GM18867 (cell line): ENCODE measurements at regions not wholly inside any gene's neighbourhood (a gene's known extent, or its start where the extent isn't known, plus 50 kb on each side); places are given as distances from the start of the nearest gene placed in this dataset.
"Not testable (repeated sequence)": the region's sequence is repeated elsewhere in the genome, so short reads cannot be mapped to it uniquely, and the experiment has no call there.

Source experiments
- ATAC-seq: cut with Tn5 transposase; IDR thresholded peaks from one replicate; pipeline ENCODE4 v1.9.1; 2021; ENCODE audit warnings: mild to moderate bottlenecking, moderate library complexity; ENCODE audit not compliant: unreplicated experiment

- ATAC-seq = no peak
Measured at GRCh38 chr2:7368211-7368610, 451.0 kb downstream of the RNF144A start.

- no peak for ATAC-seq
Measured at GRCh38 chr2:7373156-7373555, 455.9 kb downstream of the RNF144A start.

GRCh38 chr2:7375901-7376300, 458.7 kb downstream of the RNF144A start:
- no peak for ATAC-seq

GRCh38 chr2:7377916-7378569, 460.8 kb downstream of the RNF144A start:
- ATAC-seq = no peak

- no peak for ATAC-seq
Measured at GRCh38 chr2:7378591-7378990, 461.4 kb downstream of the RNF144A start.

GRCh38 chr2:7379799-7380198, 462.6 kb downstream of the RNF144A start:
- ATAC-seq = no peak

- ATAC-seq = no peak
Measured at GRCh38 chr2:7384773-7385349, 467.6 kb downstream of the RNF144A start.

- ATAC-seq = not testable (repeated sequence)
Measured at GRCh38 chr2:7390311-7390710, 473.1 kb downstream of the RNF144A start.

GRCh38 chr2:7392076-7392787, 475.0 kb downstream of the RNF144A start:
- no peak for ATAC-seq

GRCh38 chr2:7394195-7394594, 477.0 kb downstream of the RNF144A start:
- ATAC-seq = no peak

- no peak for ATAC-seq
Measured at GRCh38 chr2:7400628-7401027, 483.4 kb downstream of the RNF144A start.

GRCh38 chr2:7403092-7403775, 486.0 kb downstream of the RNF144A start:
- ATAC-seq = no peak

- no peak for ATAC-seq
Measured at GRCh38 chr2:7405861-7406715, 488.9 kb downstream of the RNF144A start.

GRCh38 chr2:7407001-7407400, 489.8 kb downstream of the RNF144A start:
- ATAC-seq = no peak

- no peak for ATAC-seq
Measured at GRCh38 chr2:7407906-7408680, 490.9 kb downstream of the RNF144A start.

GRCh38 chr2:7411691-7412090, 494.5 kb downstream of the RNF144A start:
- no peak for ATAC-seq

GRCh38 chr2:7417845-7418742, 500.9 kb downstream of the RNF144A start:
- no peak for ATAC-seq

- no peak for ATAC-seq
Measured at GRCh38 chr2:7419186-7419585, 502.0 kb downstream of the RNF144A start.

- no peak for ATAC-seq
Measured at GRCh38 chr2:7419814-7420311, 502.7 kb downstream of the RNF144A start.
